ENCODE measurements at regions not wholly inside any gene's neighbourhood (a gene's known extent, or its start where the extent isn't known, plus 50 kb on each side); places are given as distances from the start of the nearest gene placed in this dataset.

DNA sequence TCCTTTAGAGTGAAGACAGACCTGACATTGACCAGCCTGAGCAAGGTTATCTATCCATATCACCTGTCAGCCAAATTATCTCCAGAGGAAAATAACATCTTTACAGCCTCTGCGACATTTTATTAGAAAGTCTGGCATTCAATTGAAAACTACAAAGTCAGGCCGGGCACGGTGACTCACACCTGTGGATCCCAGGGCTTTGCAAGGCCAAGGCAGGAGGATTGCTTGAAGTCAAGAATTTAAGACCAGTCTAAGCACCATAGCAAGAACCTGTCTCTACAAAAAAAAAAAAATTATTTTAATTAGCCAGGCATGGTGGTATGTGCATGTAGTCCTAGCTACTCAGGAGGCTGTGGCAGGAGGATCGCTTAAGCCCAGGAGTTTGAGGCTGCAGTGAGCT, 141.6 kb downstream of the RCN1 start:
- Histone ChIP-seq H3K4me1 (replicated peaks in 1 of 2; ENCODE audit: control insufficient read depth in 2 of 2, insufficient read depth in 2 of 2, low read length in 2 of 2) (no peaks in the 10 kb centered on the region), H3K27me3 (ENCODE audit: control insufficient read depth in 2 of 2, insufficient read depth in 2 of 2, low read length in 2 of 2) (peaks cover 2 to 7% of the 10 kb centered on the region in 2 experiments; a peak in 3 of 5 replicates), H2AFZ (ENCODE audit: low read depth, low read length) (no peak overlapping the region), H3K27ac (ENCODE audit: extremely low read depth, low read depth, low read length) (no peak overlapping the region), H3K36me3 (ENCODE audit: control insufficient read depth, insufficient read depth, low read length) (no peaks in the 10 kb centered on the region), H3K4me3 (no peak overlapping the region), H3K4me2 (ENCODE audit: insufficient read depth, low read length) (no peak overlapping the region), H4K20me1 (replicated peaks; ENCODE audit: control insufficient read depth, insufficient read depth, low read length) (no peaks in the 10 kb centered on the region), H3K9me3 (replicated peaks; ENCODE audit: control insufficient read depth, insufficient read depth, low read depth, low read length) (no peaks in the 10 kb centered on the region), H3K79me2 (ENCODE audit: control insufficient read depth, insufficient read depth, low read length) (no peaks in the 10 kb centered on the region), H3K9ac (ENCODE audit: insufficient read depth in 1 of 2, low read depth in 2 of 2, low read length in 2 of 2) (no peak overlapping the region), H3K9me1 (ENCODE audit: control insufficient read depth, insufficient read depth, low read length) (no peaks in the 10 kb centered on the region)
- WGBS (ENCODE audit: insufficient coverage, low coverage, missing lambda C conversion rate): 1% methylated on average over 4 of the region's 4 CpGs
- in situ Hi-C loops (cut with MboI): no loop called here
- no peak for ATAC-seq
- ChIA-PET POLR2A (interaction anchor here (1.3 kb wide), 1 partner anchor 13 kb away, joined by 4 read pairs; no protein-coding TSS in a partner anchor), CTCF (ENCODE audit: low intra/inter-chr PET ratio) (no interaction called here)
- DNase-seq (ENCODE audit: extremely low read depth in 1 of 4, low spot score in 3 of 4): no peak
- intact Hi-C loops (cut with micrococcal nuclease): no loop called here
- BruUV-seq (replicated peaks): no TSS peak
- FAIRE-seq: no peak
- TF ChIP-seq, protein P1, sequence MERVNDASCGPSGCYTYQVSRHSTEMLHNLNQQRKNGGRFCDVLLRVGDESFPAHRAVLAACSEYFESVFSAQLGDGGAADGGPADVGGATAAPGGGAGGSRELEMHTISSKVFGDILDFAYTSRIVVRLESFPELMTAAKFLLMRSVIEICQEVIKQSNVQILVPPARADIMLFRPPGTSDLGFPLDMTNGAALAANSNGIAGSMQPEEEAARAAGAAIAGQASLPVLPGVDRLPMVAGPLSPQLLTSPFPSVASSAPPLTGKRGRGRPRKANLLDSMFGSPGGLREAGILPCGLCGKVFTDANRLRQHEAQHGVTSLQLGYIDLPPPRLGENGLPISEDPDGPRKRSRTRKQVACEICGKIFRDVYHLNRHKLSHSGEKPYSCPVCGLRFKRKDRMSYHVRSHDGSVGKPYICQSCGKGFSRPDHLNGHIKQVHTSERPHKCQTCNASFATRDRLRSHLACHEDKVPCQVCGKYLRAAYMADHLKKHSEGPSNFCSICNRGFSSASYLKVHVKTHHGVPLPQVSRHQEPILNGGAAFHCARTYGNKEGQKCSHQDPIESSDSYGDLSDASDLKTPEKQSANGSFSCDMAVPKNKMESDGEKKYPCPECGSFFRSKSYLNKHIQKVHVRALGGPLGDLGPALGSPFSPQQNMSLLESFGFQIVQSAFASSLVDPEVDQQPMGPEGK (CRISPR knock-in tag; IDR thresholded peaks at IDR 0.05; ENCODE audit: borderline replicate concordance): no peak
- TF ChIP-seq EWSR1 (IDR thresholded peaks at IDR 0.05; ENCODE audit: borderline replicate concordance, low read depth, partially characterized antibody): no peak
- TF ChIP-seq ZNF512 (tag; IDR thresholded peaks at IDR 0.05): no peak
- no peak for TF ChIP-seq LCOR (CRISPR knock-in tag; IDR thresholded peaks at IDR 0.05)
- no peak for TF ChIP-seq HDGF (IDR thresholded peaks at IDR 0.05)
- TF ChIP-seq ZSCAN29 (IDR thresholded peaks at IDR 0.05): no peak
- TF ChIP-seq, protein P2, sequence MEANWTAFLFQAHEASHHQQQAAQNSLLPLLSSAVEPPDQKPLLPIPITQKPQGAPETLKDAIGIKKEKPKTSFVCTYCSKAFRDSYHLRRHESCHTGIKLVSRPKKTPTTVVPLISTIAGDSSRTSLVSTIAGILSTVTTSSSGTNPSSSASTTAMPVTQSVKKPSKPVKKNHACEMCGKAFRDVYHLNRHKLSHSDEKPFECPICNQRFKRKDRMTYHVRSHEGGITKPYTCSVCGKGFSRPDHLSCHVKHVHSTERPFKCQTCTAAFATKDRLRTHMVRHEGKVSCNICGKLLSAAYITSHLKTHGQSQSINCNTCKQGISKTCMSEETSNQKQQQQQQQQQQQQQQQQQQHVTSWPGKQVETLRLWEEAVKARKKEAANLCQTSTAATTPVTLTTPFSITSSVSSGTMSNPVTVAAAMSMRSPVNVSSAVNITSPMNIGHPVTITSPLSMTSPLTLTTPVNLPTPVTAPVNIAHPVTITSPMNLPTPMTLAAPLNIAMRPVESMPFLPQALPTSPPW (CRISPR knock-in tag; IDR thresholded peaks at IDR 0.05): no peak
- TF ChIP-seq KAT7 (CRISPR knock-in tag; IDR thresholded peaks at IDR 0.05; ENCODE audit: borderline replicate concordance): no peak
- TF ChIP-seq ZNF274 (IDR thresholded peaks at IDR 0.05; ENCODE audit: borderline replicate concordance, low read depth, low read length): no peak
- TF ChIP-seq ZNF408 (CRISPR knock-in tag; IDR thresholded peaks at IDR 0.05; ENCODE audit: low read depth): no peak

Data from K562 (cell line).